H9 (cell line): ENCODE measurements at regions not wholly inside any gene's neighbourhood (a gene's known extent, or its start where the extent isn't known, plus 50 kb on each side); places are given as distances from the start of the nearest gene placed in this dataset.

Experiments
- DNase-seq: peaks from one replicate; pipeline ENCODE4 v3.0.0-alpha.2; 2017
- H2AFZ ChIP-seq: one replicate; pipeline ENCODE4 v1.6.1; 2013; ENCODE audit warnings: mild to moderate bottlenecking, low read length, control low read depth, moderate library complexity
- H2AK5ac ChIP-seq: 2 replicates; pipeline ENCODE4 v1.6.1; 2013; ENCODE audit warnings: low read length, control low read depth, mixed read lengths; ENCODE audit not compliant: insufficient read length
- H2BK120ac ChIP-seq: one replicate; pipeline ENCODE4 v1.6.1; 2013; ENCODE audit warnings: low read depth, mild to moderate bottlenecking, low read length, control low read depth, inconsistent platforms; ENCODE audit not compliant: poor library complexity, severe bottlenecking
- H2BK12ac ChIP-seq: 2 replicates; pipeline ENCODE4 v1.6.1; 2013; ENCODE audit warnings: low read length, control low read depth, mixed read lengths, low read depth; ENCODE audit not compliant: insufficient read length
- H2BK15ac ChIP-seq: 2 replicates; pipeline ENCODE4 v1.6.1; 2013; ENCODE audit warnings: low read depth, low read length, control low read depth
- H2BK20ac ChIP-seq: one replicate; pipeline ENCODE4 v1.6.1; 2013; ENCODE audit warnings: low read depth, mild to moderate bottlenecking, low read length, control low read depth, inconsistent platforms; ENCODE audit not compliant: poor library complexity, severe bottlenecking
- H2BK5ac ChIP-seq: 2 replicates; pipeline ENCODE4 v1.6.1; 2013; ENCODE audit warnings: low read length, control low read depth, mixed read lengths; ENCODE audit not compliant: insufficient read length
- H3K14ac ChIP-seq: 2 replicates; pipeline ENCODE4 v1.6.1; 2013; ENCODE audit warnings: low read length, control low read depth; ENCODE audit not compliant: insufficient read depth
- H3K18ac ChIP-seq: 2 replicates; pipeline ENCODE4 v1.6.1; 2013; ENCODE audit warnings: low read depth, mild to moderate bottlenecking, mixed read lengths, low read length, control low read depth; ENCODE audit not compliant: insufficient read length
- H3K23ac ChIP-seq: 2 replicates; pipeline ENCODE4 v1.6.1; 2013; ENCODE audit warnings: low read length, control low read depth, mixed read lengths, low read depth; ENCODE audit not compliant: insufficient read length
- H3K23me2 ChIP-seq: 2 replicates; pipeline ENCODE4 v1.6.1; 2013; ENCODE audit warnings: low read depth, mild to moderate bottlenecking, mixed read lengths, low read length, control low read depth; ENCODE audit not compliant: insufficient read length, poor library complexity, severe bottlenecking
- H3K27ac ChIP-seq: 2 replicates; pipeline ENCODE4 v1.5.1; 2013; ENCODE audit warnings: low read length, control low read depth, mixed read lengths, low read depth; ENCODE audit not compliant: insufficient read length
- H3K27me3 ChIP-seq: 2 replicates; pipeline ENCODE4 v1.6.1; 2013; ENCODE audit warnings: low read length, control low read depth, inconsistent platforms; ENCODE audit not compliant: insufficient read depth
- H3K4ac ChIP-seq: 2 replicates; pipeline ENCODE4 v1.6.1; 2013; ENCODE audit warnings: low read depth, mild to moderate bottlenecking, control low read depth, inconsistent platforms, low read length, moderate library complexity
- H3K4me1 ChIP-seq: 2 replicates; pipeline ENCODE4 v1.6.1; 2013; ENCODE audit warnings: low read length, control low read depth, inconsistent platforms; ENCODE audit not compliant: insufficient read depth
- H3K4me2 ChIP-seq: 2 replicates; pipeline ENCODE4 v1.6.1; 2013; ENCODE audit warnings: low read length, control low read depth, mixed read lengths; ENCODE audit not compliant: insufficient read length, insufficient read depth
- H3K56ac ChIP-seq: 2 replicates; pipeline ENCODE4 v1.6.1; 2013; ENCODE audit warnings: low read depth, mild to moderate bottlenecking, mixed read lengths, low read length, control low read depth; ENCODE audit not compliant: insufficient read length
- H3K79me1 ChIP-seq: 2 replicates; pipeline ENCODE4 v1.6.1; 2013; ENCODE audit warnings: low read depth, mild to moderate bottlenecking, moderate library complexity, low read length, control low read depth, inconsistent platforms; ENCODE audit not compliant: insufficient read depth, poor library complexity, severe bottlenecking
- H3K79me2 ChIP-seq: 2 replicates; pipeline ENCODE4 v1.6.1; 2013; ENCODE audit warnings: low read length, control low read depth, inconsistent platforms; ENCODE audit not compliant: insufficient read depth
- H3K9ac ChIP-seq: 2 replicates; pipeline ENCODE4 v1.6.1; 2013; ENCODE audit warnings: low read length, control low read depth, mixed read lengths; ENCODE audit not compliant: insufficient read length; ENCODE audit errors: extremely low read depth
- H3K9me3 ChIP-seq: one replicate; pipeline ENCODE4 v1.6.1; 2013; ENCODE audit warnings: low read depth, low read length, inconsistent platforms; ENCODE audit not compliant: control insufficient read depth
- H3T11ph ChIP-seq: one replicate; pipeline ENCODE4 v1.6.1; 2013; ENCODE audit warnings: mild to moderate bottlenecking, low read length, control low read depth, inconsistent platforms
- H4K20me1 ChIP-seq: one replicate; pipeline ENCODE4 v1.6.1; 2013; ENCODE audit not compliant: control insufficient read depth, insufficient read length, insufficient read depth
- H4K5ac ChIP-seq: 2 replicates; pipeline ENCODE4 v1.6.1; 2013; ENCODE audit warnings: low read depth, mild to moderate bottlenecking, mixed read lengths, low read length, control low read depth; ENCODE audit not compliant: insufficient read length
- H4K8ac ChIP-seq: replicated peaks from 2 replicates; pipeline ENCODE4 v1.6.1; 2013; ENCODE audit warnings: low read length, control low read depth, mixed read lengths, low read depth; ENCODE audit not compliant: insufficient read length
- H4K91ac ChIP-seq: 2 replicates; pipeline ENCODE4 v1.6.1; 2013; ENCODE audit warnings: low read depth, mild to moderate bottlenecking, moderate library complexity, mixed read lengths, low read length, control low read depth; ENCODE audit not compliant: insufficient read length
- H3K27ac Mint-ChIP-seq, 3 experiments: 2 replicates in 2 of 3; 3 replicates in 1 of 3; pipeline ENCODE4 v1.8.0; 2020 to 2021; ENCODE audit warnings: mixed read lengths in 3 of 3, mild to moderate bottlenecking in 1 of 3, moderate library complexity in 1 of 3
- H3K27me3 Mint-ChIP-seq: 2 replicates; pipeline ENCODE4 v1.8.0; 2021; ENCODE audit warnings: low read depth, mild to moderate bottlenecking, moderate library complexity, mixed read lengths
- H3K36me3 Mint-ChIP-seq, 3 experiments: 2 replicates in 2 of 3; 3 replicates in 1 of 3; pipeline ENCODE4 v1.8.0; 2020 to 2021; ENCODE audit warnings: low read depth in 3 of 3, mixed read lengths in 3 of 3; ENCODE audit not compliant: insufficient read depth in 1 of 3
- H3K4me1 Mint-ChIP-seq, 2 experiments: 2 replicates each; pipeline ENCODE4 v1.8.0; 2020; ENCODE audit warnings: mixed read lengths in 2 of 2
- H3K4me3 Mint-ChIP-seq, 2 experiments: 2 replicates in 1 of 2; 3 replicates in 1 of 2; pipeline ENCODE4 v1.8.0; 2020 to 2021; ENCODE audit warnings: mild to moderate bottlenecking in 2 of 2, mixed read lengths in 2 of 2, moderate library complexity in 1 of 2
- H3K9me3 Mint-ChIP-seq, 2 experiments: 2 replicates in 1 of 2; 3 replicates in 1 of 2; pipeline ENCODE4 v1.8.0; 2020; ENCODE audit warnings: mild to moderate bottlenecking in 2 of 2, mixed read lengths in 2 of 2, moderate library complexity in 1 of 2
- CTCF ChIP-seq: fragments of 200-600 bp; sonication (generic); conservative IDR thresholded peaks from 3 replicates; pipeline ENCODE4 v1.8.0; 2021; ENCODE audit warnings: antibody characterized with exemption, mild to moderate bottlenecking
- WGBS: extraction: QIAGEN DNeasy Blood & Tissue Kit; methylation state at CpG from one replicate; pipeline ENCODE4 v1.1.7; 2013; ENCODE audit warnings: missing lambda C conversion rate, low lambda C conversion rate, mixed read lengths; ENCODE audit not compliant: insufficient read length; ENCODE audit errors: extremely low coverage; 5-methylcytosine and 5-hydroxymethylcytosine counted together

- Histone ChIP-seq H3K18ac (no peak overlapping the region), H2AFZ (no peak overlapping the region), H2BK120ac (no peak overlapping the region), H3K4me2 (no peak overlapping the region), H2BK5ac (no peak overlapping the region), H4K91ac (no peak overlapping the region), H3K23ac (no peak overlapping the region), H2BK20ac (no peak overlapping the region), H3T11ph (no peak overlapping the region), H3K27ac (no peak overlapping the region), H3K56ac (no peak overlapping the region), H2BK12ac (no peak overlapping the region), H4K8ac (no peak overlapping the region), H3K14ac (no peak overlapping the region), H3K4me1 (no peaks in the 10 kb centered on the region; the same call in 1 of the 2 replicates), H3K9me3 (no peaks in the 10 kb centered on the region), H3K4ac (no peak overlapping the region), H3K9ac (no peak overlapping the region), H3K23me2 (peaks cover 5% of the 10 kb centered on the region), H3K79me1 (no peaks in the 10 kb centered on the region), H3K79me2 (no peaks in the 10 kb centered on the region), H2AK5ac (no peak overlapping the region), H2BK15ac (no peak overlapping the region), H3K27me3 (peaks cover 9% of the 10 kb centered on the region; the same call in 1 of the 2 replicates), H4K5ac (no peak overlapping the region), H4K20me1 (no peaks in the 10 kb centered on the region)
- Mint-ChIP-seq H3K4me1 (peaks cover 29 to 35% of the 10 kb centered on the region in 2 experiments), H3K9me3 (peaks cover 7 to 16% of the 10 kb centered on the region in 2 experiments; a peak in 4 of 5 replicates), H3K27me3 (peaks cover 25% of the 10 kb centered on the region), H3K36me3 (peaks cover 0 to 15% (median 6%) of the 10 kb centered on the region in 3 experiments; a peak in 4 of 7 replicates), H3K4me3 (no peak overlapping the region), H3K27ac (no peak overlapping the region)
- DNase-seq, result no peak
- no CpG with 5 or more reads among the region's 2 CpGs for WGBS
- no peak for TF ChIP-seq CTCF
These were observed 118.7 kb upstream of the FOXD3 start for GRCh38 chr1:63203641-63204040.
